ENCODE measurements at regions not wholly inside any gene's neighbourhood (a gene's known extent, or its start where the extent isn't known, plus 50 kb on each side); places are given as distances from the start of the nearest gene placed in this dataset.

DNA sequence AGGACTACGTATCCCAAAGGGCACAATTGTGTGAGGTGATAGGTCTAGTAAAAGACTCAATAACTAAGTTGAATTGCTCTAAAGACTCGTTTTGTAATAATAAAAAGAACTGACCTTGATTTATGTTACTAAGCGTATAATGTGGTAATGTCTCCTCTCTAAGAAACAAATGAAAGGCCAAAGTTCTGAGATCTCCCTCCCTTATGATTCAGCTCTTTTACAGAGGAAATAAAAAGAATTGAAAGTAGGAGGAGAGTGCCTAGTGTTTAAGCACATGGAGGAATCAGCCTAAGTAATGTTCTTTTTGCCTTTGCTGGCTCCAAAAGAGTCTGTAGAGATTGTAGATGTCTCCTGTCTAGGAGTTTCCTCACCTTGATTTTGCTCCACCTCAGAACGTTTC is 98.0 kb downstream of the ARL4A start:
- DNase-seq, result no peak

DNA sequence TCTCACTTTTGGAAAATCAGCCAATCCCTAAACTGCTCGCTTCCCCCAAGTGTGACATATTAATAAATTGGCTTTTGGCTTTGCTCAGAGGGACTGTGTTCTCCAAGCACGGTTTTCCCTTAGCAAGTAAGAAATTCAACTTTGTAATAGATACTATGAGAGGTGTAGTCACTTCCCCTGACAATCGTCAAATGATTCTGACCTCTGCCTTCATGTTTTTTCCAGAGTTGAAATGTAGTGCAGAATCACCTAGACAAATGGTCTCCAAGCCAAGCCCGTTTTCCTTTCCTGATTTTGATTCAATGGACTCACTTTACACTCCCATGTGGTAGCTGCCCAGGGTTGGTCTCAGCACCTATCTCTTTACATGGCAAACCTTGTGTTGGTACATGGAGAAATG is 99.1 kb downstream of the ARL4A start:
- no peak for DNase-seq

DNA sequence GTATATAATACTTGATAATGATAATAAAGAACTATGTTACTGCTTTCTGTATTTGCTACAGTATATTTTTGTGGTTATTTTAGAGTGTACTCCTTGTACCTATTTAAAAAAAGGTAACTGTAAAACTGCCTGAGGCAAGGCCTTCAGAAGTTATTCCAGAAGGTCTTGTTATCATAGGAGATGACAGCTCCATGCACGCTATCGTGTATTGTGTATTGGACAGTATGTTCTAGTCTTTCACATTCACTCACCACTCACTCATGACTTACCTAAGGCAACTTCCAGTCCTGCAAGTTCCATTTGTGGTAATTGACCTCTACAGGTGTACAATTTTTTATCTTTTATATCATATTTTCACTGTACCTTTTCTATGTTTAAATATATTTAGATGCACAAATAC is 100.7 kb downstream of the ARL4A start:
- no peak for DNase-seq

DNA sequence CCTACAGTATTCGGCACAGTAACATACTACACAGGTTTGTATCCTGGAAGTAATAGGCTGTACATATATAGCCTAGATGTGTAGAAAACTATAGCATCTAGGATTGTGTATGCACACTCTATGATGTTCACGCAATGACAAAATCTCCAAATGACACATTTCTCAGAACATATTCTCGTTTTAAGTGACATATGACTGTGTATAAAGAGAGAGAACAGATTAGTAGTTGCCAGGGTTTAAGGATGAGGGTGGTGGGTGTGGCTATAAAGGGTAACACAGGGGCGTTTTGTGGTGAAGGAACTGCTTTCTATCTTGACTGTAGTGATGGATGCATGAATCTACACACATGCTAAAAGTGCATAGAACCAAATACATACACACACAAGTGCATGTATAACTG is 101.2 kb downstream of the ARL4A start:
- DNase-seq, result no peak

DNA sequence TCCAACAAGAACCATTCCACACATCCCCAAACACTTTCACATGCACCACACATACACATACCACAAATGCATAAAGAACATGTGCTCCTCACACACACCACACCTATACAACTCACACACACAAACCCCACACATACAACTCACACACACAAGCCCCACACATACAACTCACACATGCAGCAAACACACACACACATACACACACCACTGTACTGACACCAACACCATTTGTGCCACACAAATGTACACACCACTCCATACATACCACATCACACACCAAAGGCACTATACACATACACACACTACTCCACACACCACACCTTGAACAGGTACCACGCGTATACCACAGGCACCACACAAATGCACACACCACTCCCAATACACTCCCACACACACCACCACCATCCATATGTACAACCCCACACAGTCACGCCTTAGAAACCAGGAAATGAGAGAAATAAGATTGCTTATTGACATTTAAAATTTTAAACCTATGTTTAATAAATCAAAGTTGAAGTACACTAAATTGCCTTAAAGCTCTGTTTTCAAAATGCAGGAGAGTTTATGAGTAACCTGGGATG is 107.4 kb downstream of the ARL4A start:
- DNase-seq, result no peak

DNA sequence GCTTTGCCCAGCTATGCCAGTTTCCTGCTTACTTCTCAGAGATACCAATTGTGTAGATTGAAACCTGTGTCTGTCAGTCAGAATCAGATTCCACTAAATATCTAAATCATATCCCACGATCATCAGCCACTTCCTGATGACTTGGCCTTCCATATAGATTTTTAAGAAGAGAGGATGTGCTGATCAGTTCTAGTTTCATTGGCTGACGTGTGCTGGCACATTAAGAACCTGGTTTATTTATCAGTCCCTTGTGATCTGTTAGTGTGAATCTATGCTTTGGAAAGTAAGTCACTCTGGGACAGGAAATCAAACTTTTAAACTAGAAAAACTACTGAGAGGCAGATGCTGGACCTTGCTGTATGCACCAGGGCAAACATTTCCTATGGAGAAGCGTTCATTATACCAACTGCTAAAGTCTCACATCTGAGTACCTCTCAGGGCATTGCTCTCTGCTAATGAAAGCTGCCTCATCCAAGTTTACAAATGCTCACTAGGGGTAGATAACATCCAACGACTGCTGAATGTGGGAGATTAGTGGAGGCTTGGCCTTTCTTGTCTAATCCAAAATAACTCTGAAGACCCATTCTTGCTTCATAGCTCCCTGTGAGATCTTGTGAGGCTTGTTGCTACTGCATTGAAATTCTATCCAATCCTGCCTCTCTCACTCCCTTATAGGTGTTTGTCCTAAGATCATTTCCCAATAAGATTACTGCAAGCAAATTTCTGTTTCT is 109.1 kb downstream of the ARL4A start:
- DNase-seq, result no peak

DNA sequence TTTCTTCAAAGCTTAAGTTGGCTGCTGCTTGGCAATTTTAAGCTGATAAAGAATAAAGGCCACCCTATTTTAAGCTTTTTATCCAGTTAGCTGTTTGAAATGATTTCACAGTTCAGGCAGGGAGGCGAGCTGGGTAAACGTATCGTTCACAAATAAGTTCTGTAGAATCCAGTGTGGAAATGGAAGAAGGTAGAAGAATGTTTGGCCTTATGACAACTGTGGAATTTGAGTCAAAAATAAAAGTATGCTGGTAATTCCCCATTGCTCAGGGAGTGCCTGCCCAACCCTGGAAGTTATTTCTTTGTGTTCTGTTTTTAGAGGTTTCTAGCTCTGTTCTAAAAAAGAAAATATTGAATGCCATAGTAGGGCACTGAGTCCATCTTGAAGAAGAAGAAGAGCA is 113.1 kb downstream of the ARL4A start:
- no peak for DNase-seq

DNA sequence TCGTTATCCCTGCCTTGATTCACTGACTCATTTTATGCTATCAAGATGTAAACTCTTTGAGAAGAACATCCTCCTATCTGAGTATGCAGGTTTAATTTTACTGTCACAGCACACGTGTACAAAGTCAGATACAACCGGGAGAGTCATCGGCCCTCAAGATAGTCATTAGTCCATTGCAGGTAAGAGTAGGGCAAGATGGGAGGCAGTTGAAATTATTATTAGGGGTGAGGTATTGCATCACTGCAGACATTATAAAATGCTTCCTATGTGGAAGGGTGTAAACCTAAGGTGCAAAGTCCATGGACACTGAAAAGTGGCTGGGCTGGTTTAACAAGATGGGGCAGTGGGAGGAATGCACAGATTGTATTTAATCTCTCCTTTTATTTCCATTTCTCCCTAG is 113.7 kb downstream of the ARL4A start:
- no peak for DNase-seq

DNA sequence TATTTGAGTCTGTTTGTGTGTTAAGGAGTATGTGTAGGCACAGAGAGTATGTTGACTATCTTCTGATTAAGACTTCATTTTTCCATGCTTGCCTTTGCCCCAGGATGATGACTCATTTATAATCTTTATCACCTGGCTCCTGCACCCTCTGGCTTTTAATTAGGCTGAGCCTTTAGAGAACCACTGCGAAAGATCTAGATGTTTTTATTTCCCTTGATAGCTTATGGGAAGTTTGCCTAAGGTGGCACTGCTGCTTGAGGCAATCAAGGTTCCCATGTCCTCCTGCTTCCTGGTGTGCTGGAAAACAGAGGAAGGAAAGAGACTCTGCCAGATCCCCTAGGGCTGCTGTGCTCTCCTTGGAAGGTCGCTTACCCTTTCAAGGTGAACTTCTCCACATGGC is 114.6 kb downstream of the ARL4A start:
- DNase-seq, result no peak

DNA sequence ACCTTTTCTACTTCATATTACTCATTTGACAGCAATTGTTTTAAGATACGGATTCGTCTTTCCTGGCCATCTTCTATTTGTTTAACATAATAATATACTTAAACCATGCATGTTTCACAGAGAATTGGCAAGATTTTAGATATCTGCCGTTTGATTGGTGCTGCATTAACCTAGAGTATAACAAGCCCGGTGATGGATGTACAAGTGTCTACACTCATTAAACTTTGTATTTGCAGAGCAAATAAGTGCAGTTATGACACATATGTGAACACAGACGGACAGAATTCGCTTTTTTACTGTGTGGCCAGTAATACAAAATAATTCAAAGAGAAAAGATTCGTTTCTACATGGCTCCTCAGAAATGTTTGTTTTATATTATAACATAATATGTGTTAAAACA is 116.1 kb downstream of the ARL4A start:
- no peak for DNase-seq

DNA sequence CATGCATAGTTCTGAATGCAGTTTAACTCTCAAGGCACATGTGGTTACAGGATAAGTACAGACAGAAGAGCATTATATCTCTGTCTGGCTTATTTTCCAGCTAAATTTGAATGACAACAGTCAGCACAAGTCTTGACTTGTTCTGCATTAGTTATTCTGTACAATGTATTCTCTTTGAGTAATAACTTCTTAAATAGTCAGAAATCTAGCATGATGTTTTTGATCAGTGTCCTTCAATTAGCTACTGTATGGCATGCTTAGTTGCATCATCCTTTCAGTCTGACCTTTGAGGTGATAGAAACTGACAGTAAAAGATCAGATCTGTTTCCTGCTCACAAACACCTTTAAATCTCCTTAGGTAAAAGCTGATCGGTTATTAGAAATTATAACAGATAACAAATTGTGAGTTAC is 118.1 kb downstream of the ARL4A start:
- DNase-seq, result no peak

DNA sequence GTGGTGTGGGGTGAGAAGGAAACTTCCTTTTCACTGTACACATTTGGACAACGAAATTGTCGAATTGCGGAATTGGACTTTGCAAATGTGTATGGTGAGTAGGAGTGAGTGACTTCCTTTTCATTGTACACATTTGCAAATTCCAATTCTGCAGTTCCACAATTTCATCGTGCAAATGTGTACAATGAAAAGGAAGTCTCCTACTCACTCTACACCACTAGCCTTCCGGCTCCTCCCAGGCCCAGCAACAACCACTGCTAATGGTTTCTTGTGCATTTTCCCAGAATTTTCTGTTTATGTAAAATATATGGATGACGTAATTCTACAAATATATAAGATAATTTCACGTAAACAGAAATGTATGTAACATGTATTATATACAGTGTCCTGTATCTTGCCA is 118.5 kb downstream of the ARL4A start:
- DNase-seq, result no peak

DNA sequence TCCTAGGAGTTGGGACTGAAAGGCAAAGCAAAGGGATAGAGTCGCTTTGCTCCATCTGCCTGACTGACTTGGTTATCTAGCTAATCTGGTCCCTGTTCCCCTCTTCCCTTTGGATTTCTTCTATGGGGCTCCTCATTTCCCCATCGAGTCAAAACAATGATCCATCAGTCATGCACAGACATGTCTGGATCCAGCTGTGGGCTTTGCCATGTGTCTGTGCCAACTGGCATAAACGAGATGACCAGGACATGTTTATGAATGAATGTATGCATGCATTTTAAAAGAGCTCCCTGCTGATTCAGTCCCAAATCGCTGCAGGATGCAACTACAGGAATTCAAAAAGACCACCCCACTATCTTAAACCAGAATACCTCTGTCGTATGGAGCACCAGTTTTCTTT is 122.0 kb downstream of the ARL4A start:
- DNase-seq, result no peak

DNA sequence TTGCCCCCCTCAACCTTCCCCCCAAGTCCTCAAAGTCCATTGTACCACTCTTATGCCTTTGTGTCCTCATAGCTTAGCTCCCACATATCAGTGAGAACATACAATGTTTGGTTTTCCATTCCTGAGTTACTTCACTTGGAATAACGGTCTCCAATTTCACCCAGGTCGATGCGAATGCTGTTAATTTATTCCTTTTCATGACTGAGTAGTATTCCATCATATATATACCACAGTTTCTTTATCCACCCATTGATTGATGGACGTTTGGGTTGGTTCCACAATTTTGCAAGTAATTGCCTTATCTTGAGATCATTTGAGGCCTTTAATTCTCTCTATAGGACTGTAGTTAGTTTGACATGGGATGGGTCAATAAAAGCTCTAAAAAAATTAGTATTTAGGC is 124.7 kb downstream of the ARL4A start:
- DNase-seq, result no peak

DNA sequence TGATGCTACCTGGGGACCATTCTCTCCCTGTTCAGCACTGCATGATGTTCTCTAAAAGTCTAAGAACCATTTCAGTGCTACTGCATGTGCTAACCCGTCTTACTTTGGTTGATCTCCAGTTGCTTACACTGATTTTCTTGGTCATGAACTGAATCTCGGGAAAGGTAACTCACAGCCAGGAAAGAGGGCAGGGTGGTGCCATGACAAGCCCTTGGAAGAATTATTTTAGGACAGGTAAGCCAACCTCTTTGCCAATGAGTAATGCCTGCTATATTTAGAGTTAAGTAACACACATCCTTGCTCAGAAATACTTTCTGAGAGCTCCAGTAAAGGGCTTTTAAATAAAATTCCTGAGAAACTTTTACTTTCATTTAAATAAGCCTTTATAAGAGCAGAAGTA is 126.7 kb downstream of the ARL4A start:
- no peak for DNase-seq

DNA sequence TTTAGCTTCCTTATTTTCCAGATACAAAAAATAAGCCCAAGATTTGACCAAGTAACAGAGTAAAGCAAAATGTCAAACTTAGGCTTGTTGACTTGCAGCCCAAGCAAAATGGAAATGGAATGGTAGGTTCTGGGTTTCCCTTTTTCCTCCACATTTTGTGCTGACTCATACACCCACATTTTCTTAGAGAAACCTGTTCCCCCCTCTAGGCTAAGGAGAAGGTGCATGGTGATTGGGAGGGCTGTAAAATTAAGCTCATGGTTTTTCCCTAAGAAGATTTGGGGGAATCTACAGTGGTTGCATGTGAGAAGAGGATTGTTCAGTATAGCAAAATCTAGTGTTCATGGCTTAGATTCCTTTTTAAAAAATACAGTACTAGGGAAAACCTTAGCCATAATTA is 127.4 kb downstream of the ARL4A start:
- no peak for DNase-seq

DNA sequence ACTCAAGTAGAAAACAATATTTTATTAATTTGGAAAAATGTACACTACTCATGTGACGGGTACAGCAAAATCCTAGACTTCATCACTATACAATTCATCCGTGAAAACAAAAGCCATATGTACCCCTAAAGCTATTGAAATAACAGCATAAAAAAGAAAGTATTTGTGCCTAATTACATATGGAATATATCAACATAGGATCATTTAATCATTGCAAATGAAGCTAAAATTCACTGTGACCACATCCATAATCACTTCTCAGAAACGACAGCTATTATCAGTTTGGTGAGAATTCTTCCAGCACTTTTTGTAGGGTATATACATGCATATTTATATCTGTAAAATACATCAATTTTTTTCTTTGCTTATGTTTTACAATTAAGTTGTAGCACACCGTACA is 128.0 kb downstream of the ARL4A start:
- no peak for DNase-seq

DNA sequence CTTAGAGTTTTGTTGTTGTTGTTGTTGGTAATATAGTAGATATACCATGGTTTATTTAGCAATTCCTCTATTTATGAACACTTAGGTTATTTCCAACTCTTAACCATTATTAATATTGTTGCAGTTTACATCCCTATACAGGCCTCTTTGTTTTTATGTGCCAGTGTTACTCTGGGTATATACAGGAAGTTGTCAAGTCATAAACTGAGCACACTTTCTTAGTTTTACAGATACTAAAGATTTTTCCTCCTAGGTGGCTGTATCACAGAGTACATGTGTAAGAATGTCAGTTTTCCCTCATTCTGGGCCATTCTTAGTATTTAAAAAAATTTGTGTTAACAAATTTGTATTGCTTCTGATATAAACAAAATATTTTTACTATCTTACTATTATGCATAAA is 128.4 kb downstream of the ARL4A start:
- DNase-seq, result no peak

DNA sequence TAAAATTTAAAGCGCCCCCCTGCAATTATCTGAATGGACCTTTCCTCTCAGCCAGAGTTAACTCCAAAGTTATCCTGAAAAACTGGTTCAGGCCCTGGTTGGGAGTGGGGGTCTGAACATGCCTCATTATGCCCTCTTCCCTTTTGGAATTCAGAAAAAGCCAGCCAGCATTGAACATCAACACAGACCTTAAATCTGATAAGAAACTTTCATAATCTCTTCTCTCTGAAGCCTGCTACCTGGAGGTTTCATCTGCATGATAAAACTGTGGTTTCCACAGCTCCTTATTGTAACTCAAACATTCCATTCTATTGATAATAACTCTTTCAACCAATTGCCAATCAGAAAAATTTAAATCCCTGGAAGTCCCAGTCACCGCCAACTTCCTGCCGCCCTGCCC is 133.3 kb downstream of the ARL4A start:
- no peak for DNase-seq

DNA sequence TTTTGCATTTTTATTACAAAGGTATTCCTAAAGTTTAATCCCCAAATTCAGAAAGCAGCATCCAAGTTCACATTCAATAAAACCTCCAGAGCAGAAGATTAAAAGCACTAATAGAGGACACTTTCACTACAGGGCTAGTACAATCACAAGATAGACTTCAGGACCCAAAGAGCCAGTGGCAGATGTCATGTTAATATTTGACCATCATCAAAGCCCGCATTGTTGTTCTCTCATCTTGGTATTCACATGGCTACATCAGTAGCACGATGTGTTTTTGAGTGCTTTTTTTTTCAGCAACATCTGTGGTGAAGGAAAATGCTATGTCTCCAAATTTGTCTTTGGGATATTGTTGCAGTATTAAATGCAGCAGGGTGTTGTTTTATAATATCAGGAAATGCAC is 134.3 kb downstream of the ARL4A start:
- DNase-seq, result no peak

DNA sequence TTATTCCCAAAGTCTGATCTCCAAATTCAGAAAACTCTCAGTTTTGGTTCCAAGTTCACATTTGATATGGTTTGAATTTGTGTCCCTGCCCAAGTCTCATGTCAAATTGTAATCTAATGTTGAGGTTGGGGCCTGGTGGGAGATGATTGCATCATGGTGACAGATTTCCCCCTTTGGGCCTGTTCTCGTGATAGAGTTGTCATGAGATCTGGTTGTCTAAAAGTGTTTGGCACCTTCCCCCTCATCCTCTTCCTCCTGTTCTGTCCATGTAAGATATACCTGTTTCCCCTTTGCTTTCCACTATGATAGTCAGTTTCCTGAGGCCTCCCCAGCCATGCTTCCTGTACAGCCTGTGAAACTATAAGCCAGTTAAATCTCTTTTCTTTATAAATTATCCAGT is 138.6 kb downstream of the ARL4A start:
- DNase-seq, result no peak

DNA sequence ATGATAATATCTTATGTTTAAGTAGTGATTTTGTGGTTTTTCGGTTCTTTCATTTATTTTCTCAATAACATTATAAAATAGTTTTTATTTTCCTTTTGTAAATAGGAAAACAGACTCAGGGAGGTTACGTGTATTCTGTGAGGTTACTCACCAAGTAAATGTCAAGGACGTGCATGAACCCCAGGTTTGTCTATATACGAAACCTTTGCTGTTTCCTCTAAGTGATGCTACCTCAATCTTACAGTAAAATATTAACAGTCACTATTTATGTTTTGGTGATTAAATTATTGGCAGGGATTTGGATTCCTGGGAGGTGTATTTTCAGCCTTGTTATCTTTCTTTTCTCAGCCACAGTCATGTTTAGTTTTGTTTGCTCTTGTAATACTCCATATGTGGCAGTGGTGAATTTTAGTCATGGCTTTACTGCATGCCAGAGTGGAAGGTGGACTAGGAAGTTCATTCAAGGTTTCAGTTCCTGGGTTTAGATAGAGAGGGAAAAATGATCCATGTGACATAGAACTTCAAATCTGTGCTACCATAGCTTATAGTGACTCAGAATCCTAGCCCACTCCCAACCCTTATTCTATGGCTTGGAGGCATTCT is 139.9 kb downstream of the ARL4A start:
- no peak for DNase-seq

DNA sequence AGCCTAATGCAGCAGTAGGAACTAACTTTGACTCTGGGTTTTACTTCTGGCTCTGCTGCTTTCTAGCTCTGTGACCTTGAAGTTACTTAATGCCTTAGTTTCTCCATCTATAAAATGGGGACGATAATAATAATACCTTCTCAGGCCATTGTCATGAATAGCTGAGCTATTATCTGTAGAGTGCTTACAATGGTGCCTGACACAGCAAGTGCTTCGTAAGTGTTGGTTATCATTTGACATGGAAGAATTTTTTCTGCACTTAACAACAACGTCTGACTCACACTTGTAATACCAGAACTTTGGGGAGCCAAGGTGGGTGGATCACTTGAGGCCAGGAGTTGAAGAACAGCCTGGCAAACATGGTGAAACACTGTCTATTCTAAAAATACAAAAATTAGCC is 140.5 kb downstream of the ARL4A start:
- DNase-seq, result no peak

DNA sequence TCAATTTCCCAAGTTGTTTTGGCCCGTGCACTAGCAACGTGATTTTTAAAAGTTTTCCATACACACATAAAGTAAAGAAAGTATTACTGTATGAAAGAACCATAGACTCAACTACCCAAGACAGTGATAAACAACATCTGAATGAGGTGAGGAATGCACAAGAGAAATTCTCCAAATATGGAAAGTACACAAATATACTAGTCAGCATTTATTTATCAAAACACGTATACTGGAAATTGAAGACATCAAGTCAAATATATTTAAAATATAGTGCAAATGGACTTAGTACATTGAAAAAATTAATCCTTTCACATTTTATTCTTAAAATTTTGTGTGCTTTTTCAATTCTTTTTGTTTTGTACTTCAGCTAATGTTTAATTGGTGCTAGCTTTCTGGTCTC is 143.6 kb downstream of the ARL4A start:
- no peak for DNase-seq

DNA sequence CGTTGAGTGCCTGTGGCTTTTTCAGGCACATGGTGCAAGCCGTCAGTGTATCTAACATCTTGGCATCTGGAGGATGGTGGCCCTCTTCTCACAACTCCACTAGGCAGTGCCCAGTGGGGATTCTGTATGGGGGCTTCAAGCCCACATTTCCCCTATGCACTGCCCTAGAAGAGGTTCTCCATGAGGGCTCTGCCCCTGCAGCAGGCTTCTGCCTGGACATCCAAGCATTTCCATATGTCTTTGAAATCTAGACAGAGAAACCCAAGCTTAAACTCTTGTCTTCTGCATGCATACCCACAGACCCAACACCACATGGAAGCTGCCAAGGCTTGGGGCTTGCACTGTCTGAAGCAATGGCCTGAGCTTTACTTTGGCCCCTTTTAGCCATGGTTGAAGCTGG is 146.4 kb downstream of the ARL4A start:
- no peak for DNase-seq
